ENCODE measurements at regions not wholly inside any gene's neighbourhood (a gene's known extent, or its start where the extent isn't known, plus 50 kb on each side); places are given as distances from the start of the nearest gene placed in this dataset.

- TF ChIP-seq CTCF (IDR thresholded peaks at IDR 0.05) (no peak), POLR2AphosphoS5 (IDR thresholded peaks at IDR 0.05; ENCODE audit: low read depth, low read length) (no peak), SIN3A (IDR thresholded peaks at IDR 0.05; ENCODE audit: borderline replicate concordance, insufficient read depth, low read depth, low read length) (no peak), REST (IDR thresholded peaks at IDR 0.05; ENCODE audit: insufficient read depth in 1 of 2, low read depth in 2 of 2, low read length in 1 of 2) (no peak), TCF7L2 (IDR thresholded peaks at IDR 0.05; ENCODE audit: low read depth, low read length) (no peak)
These were observed 63.5 kb upstream of the IGFBP2 start for GRCh38 chr2:216569765-216570164.
